Activated naive CD8-positive, alpha-beta T cell (primary cell): ENCODE measurements at regions not wholly inside any gene's neighbourhood (a gene's known extent, or its start where the extent isn't known, plus 50 kb on each side); places are given as distances from the start of the nearest gene placed in this dataset.

Source experiments
- H3K27ac Mint-ChIP-seq: one replicate; pipeline ENCODE4 v1.8.0; 2021; ENCODE audit warnings: mixed read lengths
- H3K27me3 Mint-ChIP-seq: one replicate; pipeline ENCODE4 v1.8.0; 2021; ENCODE audit warnings: mixed read lengths
- H3K36me3 Mint-ChIP-seq: one replicate; pipeline ENCODE4 v1.8.0; 2021; ENCODE audit warnings: mixed read lengths
- H3K4me1 Mint-ChIP-seq: one replicate; pipeline ENCODE4 v1.8.0; 2021; ENCODE audit warnings: low read depth, mixed read lengths
- H3K4me3 Mint-ChIP-seq: one replicate; pipeline ENCODE4 v1.8.0; 2021; ENCODE audit warnings: mild to moderate bottlenecking, mixed read lengths
- H3K9me3 Mint-ChIP-seq: one replicate; pipeline ENCODE4 v1.8.0; 2021; ENCODE audit warnings: low read depth, mixed read lengths

- H3K9me3 Mint-ChIP-seq = no peaks in the 10 kb centered on the region
- H3K27ac Mint-ChIP-seq = no peak overlapping the region
- H3K4me1 Mint-ChIP-seq = no peaks in the 10 kb centered on the region
- H3K27me3 Mint-ChIP-seq = peaks cover 10% of the 10 kb centered on the region
- no peaks in the 10 kb centered on the region for H3K36me3 Mint-ChIP-seq
- H3K4me3 Mint-ChIP-seq = no peak overlapping the region
These were observed 90.9 kb upstream of the LNX1 start for GRCh38 chr4:53682196-53682595.

- no peaks in the 10 kb centered on the region for H3K9me3 Mint-ChIP-seq
- no peak overlapping the region for H3K4me3 Mint-ChIP-seq
- H3K36me3 Mint-ChIP-seq = no peaks in the 10 kb centered on the region
- H3K27me3 Mint-ChIP-seq = peaks cover 9% of the 10 kb centered on the region
- no peaks in the 10 kb centered on the region for H3K4me1 Mint-ChIP-seq
- H3K27ac Mint-ChIP-seq = no peak overlapping the region
These were observed 89.3 kb upstream of the LNX1 start for GRCh38 chr4:53680598-53680997.

- Mint-ChIP-seq H3K27me3 (peaks cover 8% of the 10 kb centered on the region), H3K4me3 (no peak overlapping the region), H3K36me3 (no peaks in the 10 kb centered on the region), H3K4me1 (no peaks in the 10 kb centered on the region), H3K9me3 (no peaks in the 10 kb centered on the region), H3K27ac (no peak overlapping the region)
These were observed 88.9 kb upstream of the LNX1 start for GRCh38 chr4:53680168-53680567.

GRCh38 chr4:53676402-53676871, 85.2 kb upstream of the LNX1 start:
- Mint-ChIP-seq H3K9me3 (no peaks in the 10 kb centered on the region), H3K4me3 (no peak overlapping the region), H3K36me3 (no peaks in the 10 kb centered on the region), H3K27ac (no peak overlapping the region), H3K27me3 (peaks cover 8% of the 10 kb centered on the region), H3K4me1 (no peaks in the 10 kb centered on the region)

- Mint-ChIP-seq H3K27me3 (peaks cover 10% of the 10 kb centered on the region), H3K36me3 (no peaks in the 10 kb centered on the region), H3K4me1 (no peaks in the 10 kb centered on the region), H3K27ac (no peak overlapping the region), H3K9me3 (no peaks in the 10 kb centered on the region), H3K4me3 (no peak overlapping the region)
These were observed 83.6 kb upstream of the LNX1 start for GRCh38 chr4:53674903-53675302.

- Mint-ChIP-seq H3K27me3 (peaks cover 9% of the 10 kb centered on the region), H3K4me1 (no peaks in the 10 kb centered on the region), H3K36me3 (no peaks in the 10 kb centered on the region)
These were observed 81.6 kb upstream of the LNX1 start for GRCh38 chr4:53672873-53673272.

DNA sequence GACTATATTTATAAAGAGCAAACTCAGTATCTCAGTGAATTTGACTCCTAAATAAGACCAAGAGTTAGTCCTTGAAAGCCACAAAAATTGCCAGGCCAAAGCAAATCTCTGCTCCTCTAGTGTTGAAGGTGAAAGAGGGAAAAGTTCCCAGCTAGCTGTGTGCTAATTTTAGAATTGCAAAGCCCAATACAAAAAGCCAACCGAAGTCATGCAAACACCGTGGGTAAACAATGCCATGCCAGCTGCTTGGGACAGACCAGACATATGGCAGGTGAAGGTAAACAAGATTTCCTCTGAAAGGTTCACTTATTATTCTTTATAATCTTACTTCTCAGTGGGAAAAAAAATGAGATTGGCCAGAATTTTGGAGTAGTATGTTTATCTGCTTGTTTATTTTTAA, 80.5 kb upstream of the LNX1 start:
- no peak overlapping the region for H3K27ac Mint-ChIP-seq
- H3K36me3 Mint-ChIP-seq = no peaks in the 10 kb centered on the region

More at GRCh38 chr4:53672873-53673272, 81.6 kb upstream of the LNX1 start:
- Mint-ChIP-seq H3K4me3 (no peak overlapping the region), H3K27ac (no peak overlapping the region), H3K9me3 (peaks cover 5% of the 10 kb centered on the region)

DNA sequence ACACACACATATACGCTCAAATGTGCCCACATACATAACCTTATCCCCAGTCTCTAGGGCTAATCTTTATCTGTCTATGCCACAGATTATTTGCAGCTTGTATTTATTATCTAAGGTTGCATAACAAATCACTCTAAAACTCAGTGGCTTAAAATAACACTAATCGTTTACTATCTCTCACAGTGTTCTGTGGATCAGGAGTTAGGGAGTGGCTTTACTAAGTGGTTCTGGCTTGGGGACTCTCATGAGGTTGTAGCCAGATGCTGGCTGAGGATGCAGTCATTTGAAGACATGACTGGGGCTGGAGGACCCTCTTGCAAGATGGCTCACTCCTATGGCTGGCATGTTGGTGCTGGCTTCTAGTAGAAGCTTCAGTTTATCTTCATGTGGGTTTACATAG, 68.5 kb upstream of the LNX1 start:
- no peak overlapping the region for H3K4me3 Mint-ChIP-seq
- H3K27ac Mint-ChIP-seq = no peak overlapping the region
- peaks cover 4% of the 10 kb centered on the region for H3K27me3 Mint-ChIP-seq
- no peaks in the 10 kb centered on the region for H3K9me3 Mint-ChIP-seq
- no peaks in the 10 kb centered on the region for H3K36me3 Mint-ChIP-seq
- H3K4me1 Mint-ChIP-seq = no peaks in the 10 kb centered on the region

More for the DNA sequence above, 80.5 kb upstream of the LNX1 start:
- Mint-ChIP-seq H3K9me3 (peaks cover 5% of the 10 kb centered on the region), H3K4me1 (no peaks in the 10 kb centered on the region), H3K4me3 (no peak overlapping the region), H3K27me3 (peaks cover 8% of the 10 kb centered on the region)

DNA sequence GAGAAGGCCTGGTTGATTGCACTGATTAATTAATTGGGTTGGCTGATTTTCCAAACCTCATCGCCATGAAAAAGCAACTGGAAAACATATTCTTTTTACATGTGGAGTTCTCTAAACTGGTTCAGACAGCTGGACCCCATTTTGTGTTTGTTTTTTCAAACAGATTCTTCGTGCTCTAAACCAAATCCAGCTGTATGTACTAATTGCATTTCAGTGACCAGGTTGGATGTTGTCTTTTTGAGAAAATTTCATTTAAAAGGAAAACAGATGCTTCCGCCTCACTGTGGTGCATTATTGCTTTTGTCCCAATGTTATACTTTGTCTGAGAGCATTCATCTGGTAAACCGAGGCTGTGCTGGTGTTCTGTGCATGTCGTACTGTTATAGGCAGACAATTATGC, 67.8 kb upstream of the LNX1 start:
- peaks cover 4% of the 10 kb centered on the region for H3K27me3 Mint-ChIP-seq
- H3K4me1 Mint-ChIP-seq = no peaks in the 10 kb centered on the region
- no peak overlapping the region for H3K4me3 Mint-ChIP-seq
- H3K36me3 Mint-ChIP-seq = no peaks in the 10 kb centered on the region
- H3K9me3 Mint-ChIP-seq = no peaks in the 10 kb centered on the region
- no peak overlapping the region for H3K27ac Mint-ChIP-seq

- Mint-ChIP-seq H3K4me3 (no peak overlapping the region), H3K4me1 (no peaks in the 10 kb centered on the region), H3K36me3 (no peaks in the 10 kb centered on the region), H3K9me3 (no peaks in the 10 kb centered on the region), H3K27ac (no peak overlapping the region), H3K27me3 (peaks cover 4% of the 10 kb centered on the region)
These were observed 66.7 kb upstream of the LNX1 start for GRCh38 chr4:53658029-53658428.

DNA sequence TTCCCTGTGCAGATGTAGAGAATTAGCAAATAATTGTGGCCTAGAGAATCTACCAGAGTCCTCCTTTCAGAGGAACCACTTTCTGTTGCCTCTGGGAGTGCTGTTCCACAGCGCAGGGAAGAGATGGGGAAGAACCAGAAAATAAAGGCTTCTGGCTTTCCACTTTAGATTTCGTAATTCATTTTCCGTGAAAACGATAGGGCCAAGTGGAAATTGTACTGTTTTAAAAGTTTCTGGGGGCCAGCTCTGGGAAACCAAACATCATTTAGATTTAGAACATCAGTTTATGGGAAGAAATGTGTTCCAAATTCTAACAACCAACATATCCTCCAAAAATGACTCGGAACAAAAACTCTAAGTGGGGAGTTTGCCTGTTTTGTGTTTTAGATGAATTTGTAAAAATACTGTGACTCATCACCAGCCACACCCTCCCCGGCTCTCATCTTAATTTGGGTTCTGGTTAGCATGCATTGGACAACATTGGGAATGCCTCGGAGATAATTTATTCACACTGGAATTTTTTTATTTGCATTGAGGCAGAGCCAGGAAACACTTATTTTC, 65.2 kb upstream of the LNX1 start:
- H3K27ac Mint-ChIP-seq = no peak overlapping the region

GRCh38 chr4:53654300-53654758, 63.0 kb upstream of the LNX1 start:
- H3K4me1 Mint-ChIP-seq = no peaks in the 10 kb centered on the region

More for the DNA sequence above, 65.2 kb upstream of the LNX1 start:
- H3K9me3 Mint-ChIP-seq = no peaks in the 10 kb centered on the region
- H3K36me3 Mint-ChIP-seq = no peaks in the 10 kb centered on the region
- no peak overlapping the region for H3K4me3 Mint-ChIP-seq
- peaks cover 4% of the 10 kb centered on the region for H3K27me3 Mint-ChIP-seq
- no peaks in the 10 kb centered on the region for H3K4me1 Mint-ChIP-seq

DNA sequence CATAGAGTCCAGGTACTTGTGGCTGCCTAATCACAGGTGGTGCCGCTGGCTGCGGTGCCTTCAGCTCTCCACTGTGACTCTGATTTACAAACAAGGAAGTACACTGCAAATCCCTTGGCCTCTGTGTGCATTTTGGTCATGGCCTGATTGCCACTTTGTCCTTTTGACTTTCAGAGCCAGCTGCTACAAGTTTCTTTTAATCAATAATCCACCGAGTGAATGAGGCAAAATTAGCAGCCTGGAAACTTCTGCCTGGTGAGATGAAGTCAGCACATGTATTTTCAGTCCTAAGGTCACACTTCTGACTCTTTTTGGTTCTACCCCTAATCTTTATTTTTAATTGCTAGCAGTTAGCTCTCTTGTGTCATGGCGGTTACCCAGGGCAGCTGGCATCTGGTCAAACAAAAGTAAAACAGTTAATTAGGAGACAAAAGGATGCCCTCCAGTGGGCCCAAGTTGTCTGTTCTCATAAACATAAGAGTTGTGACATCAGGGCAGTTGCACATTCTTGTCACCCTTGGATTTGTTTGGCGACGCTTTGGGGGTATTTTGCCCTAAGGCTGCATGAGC, 62.3 kb upstream of the LNX1 start:
- H3K27ac Mint-ChIP-seq = no peak overlapping the region
- peaks cover 4% of the 10 kb centered on the region for H3K27me3 Mint-ChIP-seq
- no peaks in the 10 kb centered on the region for H3K4me1 Mint-ChIP-seq
- no peaks in the 10 kb centered on the region for H3K9me3 Mint-ChIP-seq
- H3K36me3 Mint-ChIP-seq = no peaks in the 10 kb centered on the region
- H3K4me3 Mint-ChIP-seq = no peak overlapping the region

More at GRCh38 chr4:53654300-53654758, 63.0 kb upstream of the LNX1 start:
- Mint-ChIP-seq H3K9me3 (no peaks in the 10 kb centered on the region), H3K27ac (no peak overlapping the region), H3K36me3 (no peaks in the 10 kb centered on the region), H3K4me3 (no peak overlapping the region), H3K27me3 (peaks cover 6% of the 10 kb centered on the region)

- H3K27ac Mint-ChIP-seq = no peak overlapping the region
- peaks cover 2% of the 10 kb centered on the region for H3K27me3 Mint-ChIP-seq
- no peaks in the 10 kb centered on the region for H3K4me1 Mint-ChIP-seq
- H3K9me3 Mint-ChIP-seq = no peaks in the 10 kb centered on the region
- no peak overlapping the region for H3K4me3 Mint-ChIP-seq
- no peaks in the 10 kb centered on the region for H3K36me3 Mint-ChIP-seq
These were observed 60.0 kb upstream of the LNX1 start for GRCh38 chr4:53651156-53651735.

GRCh38 chr4:53649357-53649756, 58.1 kb upstream of the LNX1 start:
- Mint-ChIP-seq H3K4me3 (no peak overlapping the region), H3K36me3 (no peaks in the 10 kb centered on the region), H3K4me1 (no peaks in the 10 kb centered on the region), H3K27ac (no peak overlapping the region), H3K9me3 (no peaks in the 10 kb centered on the region), H3K27me3 (peaks cover 2% of the 10 kb centered on the region)

- Mint-ChIP-seq H3K4me3 (no peak overlapping the region), H3K9me3 (no peaks in the 10 kb centered on the region)
These were observed 56.3 kb upstream of the LNX1 start for GRCh38 chr4:53647547-53647946.

More at GRCh38 chr4:53647547-53647946, 56.3 kb upstream of the LNX1 start:
- Mint-ChIP-seq H3K4me1 (no peaks in the 10 kb centered on the region), H3K36me3 (no peaks in the 10 kb centered on the region), H3K27ac (no peak overlapping the region), H3K27me3 (peaks cover 2% of the 10 kb centered on the region)
